HG02884 (cell line): ENCODE measurements at regions not wholly inside any gene's neighbourhood (a gene's known extent, or its start where the extent isn't known, plus 50 kb on each side); places are given as distances from the start of the nearest gene placed in this dataset.

Experiments used
- ATAC-seq: cut with Tn5 transposase; IDR thresholded peaks from one replicate; pipeline ENCODE4 v1.9.1; 2021; ENCODE audit warnings: mild to moderate bottlenecking, moderate library complexity; ENCODE audit not compliant: unreplicated experiment

DNA sequence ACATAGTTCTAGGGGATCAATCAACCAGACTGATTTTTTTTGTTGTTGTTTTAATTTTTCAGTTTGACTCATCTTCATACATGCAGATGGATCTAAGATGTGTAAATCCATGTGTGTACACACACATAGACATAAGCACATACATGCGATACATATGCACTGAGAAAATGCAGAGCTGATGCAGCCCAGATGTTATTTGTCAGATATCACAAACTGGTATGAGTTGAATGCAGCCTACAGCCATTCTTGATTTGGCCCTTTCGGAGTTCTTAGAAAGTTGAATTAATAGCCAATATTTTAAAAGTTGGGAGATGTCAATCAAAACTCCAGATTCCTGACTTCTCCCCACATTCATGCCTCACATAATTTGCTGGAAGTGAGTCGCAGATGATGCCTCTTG, 180.4 kb downstream of the SPATA18 start:
- no peak for ATAC-seq

DNA sequence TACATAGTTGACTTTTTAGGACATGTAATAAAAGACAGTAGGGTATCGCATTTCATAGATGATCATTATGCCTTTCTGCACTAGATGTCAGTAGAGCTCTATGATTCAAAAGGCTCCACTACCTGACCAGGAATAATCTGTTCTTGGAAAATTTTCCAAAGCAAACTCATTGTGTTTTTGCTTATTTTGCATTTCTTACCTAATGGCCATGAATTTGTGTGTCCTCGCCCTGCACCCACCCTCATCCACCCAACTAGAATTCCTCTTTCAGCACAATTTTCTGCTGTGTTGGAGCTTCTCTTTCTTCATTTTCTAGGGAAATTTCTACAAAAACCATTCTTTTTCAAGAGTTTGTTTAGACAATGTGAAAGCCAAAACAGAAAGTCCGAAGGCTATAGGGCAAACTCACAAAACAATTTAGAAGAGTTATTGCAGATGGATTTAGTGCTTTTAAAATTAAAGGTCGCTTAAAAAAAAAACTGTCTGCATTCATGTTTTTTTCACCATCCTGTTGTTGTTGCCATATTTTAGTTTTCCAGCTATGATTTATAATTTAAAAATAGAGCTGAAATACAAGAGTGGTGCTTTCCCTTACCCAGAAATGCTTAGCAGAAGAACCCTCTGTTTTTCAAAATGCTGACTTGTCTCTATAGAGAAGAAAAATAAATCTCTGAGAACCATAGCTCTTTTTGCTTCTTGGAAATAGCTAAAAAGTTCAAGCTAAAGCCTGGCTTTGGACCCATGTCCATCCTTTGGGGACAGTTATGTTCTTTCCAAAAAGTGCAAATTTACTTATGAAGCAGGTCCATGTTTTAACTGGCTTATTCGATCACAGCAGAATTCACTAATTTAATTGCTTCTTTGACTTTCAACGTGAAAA, 183.7 kb downstream of the SPATA18 start:
- no peak for ATAC-seq

DNA sequence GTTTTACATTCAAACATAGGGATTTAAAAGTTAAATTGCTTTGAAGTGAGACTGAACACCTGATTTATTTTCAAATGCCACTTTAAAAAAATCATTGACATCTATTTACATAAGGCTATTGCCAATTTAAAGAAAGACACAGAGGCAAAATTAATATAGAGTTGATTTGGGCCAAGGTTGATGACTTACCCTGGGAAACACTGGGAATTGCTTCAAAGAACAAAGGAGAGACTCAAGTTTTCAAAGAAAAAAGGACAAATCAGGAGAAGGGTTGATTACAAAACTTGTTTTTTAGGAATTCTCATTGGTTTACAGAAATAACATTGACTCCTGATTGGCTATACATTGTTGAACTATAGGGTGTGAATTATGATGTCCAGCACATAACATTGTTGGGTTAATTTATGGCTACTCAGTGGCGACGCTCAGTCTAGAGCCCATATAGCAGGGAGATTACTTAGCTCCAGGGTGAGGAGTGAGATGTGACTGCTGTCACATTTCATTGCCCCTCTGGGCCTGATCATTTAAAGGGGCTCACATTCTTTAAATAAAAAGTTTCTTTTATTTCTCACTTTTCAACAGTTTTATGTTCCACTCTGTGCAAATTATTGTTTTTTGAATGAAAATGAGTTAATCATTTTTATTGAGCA, 184.6 kb downstream of the SPATA18 start:
- ATAC-seq, result no peak

DNA sequence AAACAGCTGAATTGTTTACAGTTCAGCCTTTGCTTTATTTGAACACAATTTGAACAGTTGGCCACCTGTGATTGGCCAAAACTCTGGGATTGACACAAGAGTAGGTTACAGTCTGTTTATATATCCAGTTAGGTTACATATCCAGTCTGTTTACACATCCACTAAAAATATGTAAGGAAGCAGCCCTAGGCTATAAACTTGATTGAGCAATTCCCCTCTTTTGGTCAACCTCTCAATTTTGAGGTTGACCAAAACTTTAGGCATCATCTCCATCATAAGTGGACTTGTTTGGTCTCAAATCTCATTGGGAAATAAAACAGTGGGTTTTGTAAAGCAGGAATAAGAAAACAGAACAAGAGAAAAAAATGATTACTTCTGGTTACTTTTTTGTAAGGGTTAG, 190.8 kb downstream of the SPATA18 start:
- no peak for ATAC-seq

DNA sequence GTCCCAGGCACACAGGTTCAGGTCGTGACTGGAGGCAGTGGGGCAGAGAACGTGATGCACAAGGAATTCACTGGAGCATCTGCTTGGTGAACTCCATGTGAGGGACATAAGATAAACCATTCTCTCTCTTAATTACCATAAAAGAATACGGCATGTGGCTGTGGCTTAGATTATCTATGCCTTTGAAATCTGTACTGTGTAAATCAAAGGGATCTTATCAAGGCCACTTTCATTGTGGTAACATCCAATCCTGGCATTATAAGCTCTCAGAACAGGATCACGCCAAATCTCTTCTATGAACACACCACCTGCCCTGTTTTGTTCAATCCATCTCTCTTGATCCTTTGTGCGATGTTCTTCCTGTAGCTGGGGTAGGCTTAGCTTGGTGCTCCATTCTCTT, 192.3 kb downstream of the SPATA18 start:
- ATAC-seq, result no peak

DNA sequence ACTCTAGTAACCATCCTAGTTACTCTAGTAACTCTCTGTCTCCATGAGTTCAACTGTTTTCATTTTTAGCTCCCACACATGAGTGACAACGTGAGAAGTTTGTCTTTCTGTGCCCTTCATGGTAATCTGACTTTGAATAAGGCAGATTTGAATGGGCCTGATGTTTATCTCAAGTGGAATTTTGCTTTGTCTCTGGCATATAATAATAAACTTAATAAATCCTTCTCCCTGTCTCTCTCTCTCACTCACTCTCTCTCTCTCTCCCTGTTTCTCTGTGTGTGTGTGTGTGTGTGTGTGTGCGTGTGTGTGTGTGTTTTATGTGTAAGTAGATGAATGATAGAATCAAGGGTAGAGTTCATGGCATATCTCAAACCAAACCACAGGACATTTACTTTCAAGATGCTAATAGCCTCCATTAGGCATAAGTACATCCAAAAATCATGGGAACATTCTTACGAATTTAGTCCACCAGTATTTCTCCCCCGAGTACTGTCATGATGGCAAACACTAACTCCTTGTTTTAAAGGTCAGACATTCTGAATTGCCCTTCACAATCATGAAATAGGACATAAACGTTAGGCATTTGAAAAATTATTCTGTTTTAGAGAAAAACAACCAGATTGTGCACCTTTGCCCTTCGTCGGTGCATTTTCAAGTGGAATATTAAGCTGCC, 193.1 kb downstream of the SPATA18 start:
- ATAC-seq, result no peak

DNA sequence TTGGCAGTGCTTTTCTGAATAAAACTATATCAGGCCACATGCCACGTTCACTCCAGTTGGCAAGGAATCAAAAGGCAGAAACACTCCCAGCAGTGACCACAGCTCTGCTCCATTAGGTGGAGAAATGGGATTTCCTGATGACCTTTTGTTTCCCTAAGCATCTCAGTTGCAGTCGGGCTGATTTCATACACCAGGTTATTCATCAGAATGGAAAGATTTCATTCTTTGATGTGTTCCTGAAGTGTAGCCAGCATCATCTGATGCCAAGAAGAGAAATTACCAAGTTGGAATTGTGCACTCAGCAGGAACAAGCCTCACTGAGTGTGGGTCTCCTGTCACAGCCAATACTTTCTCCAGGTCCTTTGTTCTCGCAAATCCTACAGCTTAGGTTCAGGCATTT, 193.7 kb downstream of the SPATA18 start:
- no peak for ATAC-seq

DNA sequence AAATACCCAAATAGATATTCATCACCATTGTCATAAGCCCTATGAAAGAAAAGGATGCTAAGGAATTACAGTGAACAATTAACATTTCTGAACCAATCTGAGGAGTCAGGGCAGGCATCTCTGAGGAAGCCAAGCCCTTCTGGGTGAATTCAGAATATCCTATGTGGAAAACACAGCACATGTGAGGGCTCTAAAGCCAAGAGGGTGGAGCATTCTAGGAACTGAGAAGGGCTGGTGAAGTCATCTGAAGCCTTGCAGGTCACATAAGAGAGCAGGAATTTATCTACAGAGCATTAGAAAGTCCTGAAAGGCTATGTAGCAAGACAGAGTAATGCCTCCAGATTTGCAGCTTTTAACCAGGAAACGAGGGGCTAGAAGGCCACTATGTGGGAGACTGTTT, 195.7 kb downstream of the SPATA18 start:
- no peak for ATAC-seq

DNA sequence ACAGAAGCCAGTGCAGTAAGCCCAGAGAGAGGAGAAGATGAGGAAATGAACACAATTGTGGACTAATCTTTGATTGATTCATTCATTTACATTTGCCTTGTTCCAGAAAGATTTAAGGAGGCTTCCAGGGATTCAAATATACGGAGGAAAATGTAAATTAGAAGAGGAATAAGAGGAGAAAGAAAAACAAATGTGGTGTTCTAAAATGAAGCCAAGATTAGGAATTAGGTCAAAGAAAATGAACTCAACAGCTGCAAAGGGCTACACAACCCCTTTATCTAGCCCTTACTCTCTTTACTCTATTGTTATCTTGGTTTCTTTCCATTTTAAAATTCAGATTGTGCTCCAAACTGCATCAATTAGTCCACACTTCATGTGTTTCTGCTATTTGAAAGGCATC, 196.8 kb downstream of the SPATA18 start:
- ATAC-seq, result no peak

DNA sequence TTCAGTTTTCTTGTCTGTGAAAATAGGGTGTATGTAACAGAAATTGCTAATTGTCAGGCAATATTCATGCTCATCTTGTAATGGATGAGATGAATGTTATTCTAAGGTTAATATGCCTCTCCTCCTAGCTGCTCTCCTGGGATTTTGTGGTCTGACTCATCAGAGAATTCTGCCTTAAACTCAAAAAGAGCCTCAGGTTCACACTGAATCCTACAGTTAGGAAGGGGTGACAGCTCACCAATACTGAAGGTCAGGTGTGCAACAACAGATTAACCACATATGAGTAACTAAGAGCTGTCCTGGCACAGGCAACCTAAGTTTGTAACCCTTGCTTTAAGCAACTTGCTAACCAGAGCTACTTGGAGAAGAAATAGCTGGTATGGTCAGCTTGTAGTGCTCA, 197.7 kb downstream of the SPATA18 start:
- no peak for ATAC-seq

DNA sequence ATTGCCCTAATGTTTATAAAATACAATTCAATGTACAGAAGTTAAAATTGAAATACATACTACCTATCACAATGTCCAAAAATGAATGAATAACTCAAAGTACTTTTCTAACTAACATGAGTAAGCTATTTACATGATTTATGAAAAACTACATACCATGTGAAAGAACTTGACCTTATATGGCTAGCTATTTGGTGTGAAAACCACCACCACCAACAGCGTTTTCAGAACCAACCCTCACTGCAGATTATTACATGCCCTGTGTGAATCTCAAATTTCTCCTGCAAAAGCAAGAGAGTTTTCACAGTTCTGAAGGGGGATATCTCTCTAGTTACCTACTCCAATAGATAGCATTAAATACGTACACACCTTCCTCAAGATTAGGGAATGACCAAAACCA, 198.5 kb downstream of the SPATA18 start:
- ATAC-seq, result no peak

DNA sequence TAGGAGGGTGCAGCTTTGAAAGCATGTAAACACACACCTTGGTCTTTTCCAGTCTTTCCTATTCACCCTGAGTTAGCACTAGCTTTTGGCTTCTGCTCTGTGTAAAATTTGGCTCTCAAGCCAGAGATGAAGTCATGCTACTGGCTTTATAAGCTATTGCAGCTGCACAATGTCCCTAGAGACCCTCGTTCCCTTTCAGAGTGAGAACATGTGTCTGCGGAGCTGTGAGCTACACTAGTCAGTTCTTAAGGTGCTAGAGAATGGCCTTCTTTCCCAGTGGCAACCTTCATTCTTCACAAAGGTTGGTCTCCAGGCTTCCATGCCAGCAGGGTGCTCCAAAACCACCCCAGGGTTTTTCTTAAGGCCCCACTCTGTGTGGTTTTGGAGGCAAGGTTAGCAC, 199.1 kb downstream of the SPATA18 start:
- no peak for ATAC-seq

DNA sequence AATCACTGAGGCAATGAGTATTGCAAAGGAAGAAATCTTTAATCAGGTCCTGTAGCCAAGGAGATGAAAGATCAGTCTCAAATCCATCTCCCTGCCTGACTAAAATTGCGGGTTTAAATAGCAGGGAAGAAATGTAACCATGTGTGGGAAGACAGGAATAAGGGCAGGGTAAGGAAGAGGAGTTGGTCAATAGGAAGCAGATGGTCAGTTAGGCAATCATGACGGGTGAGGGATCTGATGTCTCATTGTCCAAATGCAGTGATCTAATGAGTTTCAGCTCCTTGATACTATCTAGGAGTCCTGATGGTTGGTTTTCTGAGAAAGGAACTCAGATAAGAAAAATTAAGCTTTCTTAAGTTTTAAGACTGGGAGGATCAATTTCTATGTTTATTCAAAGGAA, 200.8 kb downstream of the SPATA18 start:
- ATAC-seq, result no peak

DNA sequence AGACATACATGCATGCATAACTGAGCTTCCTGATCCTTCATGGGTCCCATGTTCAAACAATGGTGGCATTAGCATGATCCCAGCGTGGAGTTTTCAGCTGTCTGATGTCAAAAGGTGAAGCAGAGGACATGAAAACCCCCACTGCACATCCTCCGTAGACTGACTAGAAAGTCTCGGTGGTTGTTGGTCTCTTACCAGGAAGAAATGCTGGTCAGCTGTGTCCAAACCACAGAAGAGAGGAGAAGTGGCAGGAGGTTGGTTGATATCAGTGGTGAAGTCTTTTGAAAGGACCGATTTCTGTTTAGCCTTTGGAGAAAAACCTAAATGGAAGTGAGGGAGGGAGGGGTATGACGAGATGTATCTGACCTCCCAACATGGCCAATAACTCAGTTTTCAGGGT, 201.9 kb downstream of the SPATA18 start:
- ATAC-seq, result no peak

DNA sequence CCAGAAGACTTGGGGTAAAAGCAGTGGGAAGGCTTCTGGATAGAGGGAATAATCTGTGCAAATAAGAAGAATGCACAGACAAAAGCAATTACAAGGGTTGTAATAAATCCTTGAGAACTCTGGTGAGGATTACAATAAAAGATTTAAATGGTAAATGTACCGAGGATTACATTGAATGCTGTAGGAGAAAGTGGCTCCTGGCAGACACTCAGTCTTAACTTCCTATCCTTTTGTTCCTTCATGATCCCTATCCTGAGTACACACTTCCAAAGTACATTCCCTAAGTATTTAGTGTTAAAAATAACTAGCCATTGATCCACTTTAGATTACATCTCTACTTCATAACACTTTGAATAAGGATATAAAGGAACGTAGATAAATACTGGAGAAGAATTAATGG, 205.4 kb downstream of the SPATA18 start:
- ATAC-seq, result no peak

DNA sequence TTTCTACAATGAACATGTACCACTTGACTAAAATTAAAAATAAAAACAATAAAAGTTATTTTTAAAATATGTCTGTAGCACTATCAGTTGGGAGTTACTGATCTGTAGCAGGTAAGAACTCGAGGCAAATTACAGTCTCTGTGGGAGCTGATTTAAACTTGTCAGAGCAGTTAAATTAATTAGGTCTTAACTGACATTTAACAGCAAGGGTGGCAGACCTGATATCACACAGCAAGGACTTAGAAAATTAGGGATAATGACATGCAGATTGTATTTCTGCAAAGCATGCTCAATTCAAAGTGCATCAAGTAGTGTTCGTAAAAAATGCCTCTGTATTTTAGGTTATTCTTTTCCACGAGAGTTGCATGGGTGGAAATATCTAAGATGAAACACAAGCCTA, 208.9 kb downstream of the SPATA18 start:
- ATAC-seq, result no peak

DNA sequence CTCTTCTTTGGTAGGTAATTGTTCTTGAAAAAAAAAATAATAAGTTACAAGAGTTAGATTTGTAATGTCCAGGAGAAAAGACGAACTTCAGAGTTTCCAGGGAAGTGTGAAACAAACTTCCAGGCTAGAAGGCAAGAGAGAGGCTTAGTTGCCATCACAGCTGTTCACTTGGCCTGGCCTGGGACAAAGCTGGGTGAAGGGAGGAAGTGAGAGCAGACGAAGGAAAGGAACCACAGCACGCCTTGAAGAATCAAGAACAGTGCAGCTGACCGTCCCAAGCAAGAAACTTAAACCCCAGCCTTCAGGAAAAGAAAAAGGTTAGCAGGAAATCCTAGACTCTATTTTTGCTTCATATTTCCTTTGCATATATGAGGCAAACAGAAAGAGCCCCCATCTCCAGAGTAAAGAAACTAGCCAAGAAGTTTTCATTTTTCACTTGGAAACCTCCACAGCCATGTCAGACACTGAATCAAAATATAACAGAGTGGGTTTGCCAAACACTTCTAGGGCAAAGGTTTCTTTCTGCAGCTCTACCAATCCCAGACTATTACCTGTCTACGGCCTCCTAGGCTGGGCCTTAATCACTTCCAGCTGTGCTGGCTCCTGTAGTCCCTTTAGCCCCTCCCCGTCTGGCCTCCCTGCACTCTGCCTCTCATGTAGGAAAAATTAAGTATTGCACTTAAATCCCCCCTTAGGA, 209.6 kb downstream of the SPATA18 start:
- ATAC-seq, result no peak

DNA sequence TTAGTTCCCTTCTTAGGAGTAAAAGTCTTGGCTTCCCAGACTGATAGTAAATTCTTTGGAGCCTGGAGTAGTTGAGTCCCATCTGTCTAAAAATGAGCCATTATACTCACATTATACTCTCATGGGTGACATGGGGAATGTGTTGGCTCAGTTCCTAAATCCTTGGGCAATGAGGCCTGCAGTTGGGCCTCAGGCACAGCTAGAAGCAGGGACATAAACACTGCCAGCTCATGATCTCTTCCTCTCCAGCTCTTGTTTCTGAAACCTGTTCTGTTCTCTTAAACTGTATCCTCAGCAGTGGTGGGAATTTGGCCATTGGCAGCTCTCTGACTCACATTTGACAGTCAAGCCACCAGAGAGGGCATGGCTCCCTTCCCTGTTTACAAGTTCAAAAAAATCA, 212.5 kb downstream of the SPATA18 start:
- ATAC-seq, result no peak

DNA sequence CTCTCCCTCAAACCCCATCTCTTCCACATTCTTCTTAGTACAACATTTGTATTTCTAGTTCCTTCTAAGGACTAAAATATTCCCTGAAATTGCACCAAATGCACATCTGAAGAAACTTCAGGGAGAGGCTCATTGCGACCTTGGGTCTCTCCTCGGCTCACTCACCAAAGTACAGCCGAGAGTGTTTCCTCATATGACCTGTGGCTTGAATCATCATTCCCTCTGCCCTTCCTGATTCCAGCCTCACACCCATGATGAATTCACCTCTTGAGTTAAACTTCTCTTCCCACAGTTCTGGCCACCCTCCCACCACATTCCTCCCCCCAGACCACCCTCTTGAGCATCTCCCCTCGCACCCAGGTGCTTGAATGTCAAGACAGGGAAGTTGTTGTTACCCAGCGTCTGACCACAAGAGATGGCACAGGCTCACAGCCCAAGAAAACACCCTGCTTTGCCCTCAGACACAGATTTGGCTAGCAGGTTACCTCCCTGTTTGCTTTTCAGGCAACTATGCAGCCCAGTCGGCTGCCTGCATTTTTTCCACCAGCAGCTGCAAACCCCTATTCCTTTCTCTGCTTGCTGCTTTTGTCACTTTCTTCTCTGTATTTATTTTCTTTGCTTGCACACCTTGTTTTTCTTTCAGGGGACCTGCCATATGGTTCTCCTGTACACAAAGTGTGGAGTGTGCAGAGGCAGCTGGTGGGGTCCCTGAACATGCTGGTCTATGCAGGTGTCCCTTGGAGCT, 214.8 kb downstream of the SPATA18 start:
- no peak for ATAC-seq

DNA sequence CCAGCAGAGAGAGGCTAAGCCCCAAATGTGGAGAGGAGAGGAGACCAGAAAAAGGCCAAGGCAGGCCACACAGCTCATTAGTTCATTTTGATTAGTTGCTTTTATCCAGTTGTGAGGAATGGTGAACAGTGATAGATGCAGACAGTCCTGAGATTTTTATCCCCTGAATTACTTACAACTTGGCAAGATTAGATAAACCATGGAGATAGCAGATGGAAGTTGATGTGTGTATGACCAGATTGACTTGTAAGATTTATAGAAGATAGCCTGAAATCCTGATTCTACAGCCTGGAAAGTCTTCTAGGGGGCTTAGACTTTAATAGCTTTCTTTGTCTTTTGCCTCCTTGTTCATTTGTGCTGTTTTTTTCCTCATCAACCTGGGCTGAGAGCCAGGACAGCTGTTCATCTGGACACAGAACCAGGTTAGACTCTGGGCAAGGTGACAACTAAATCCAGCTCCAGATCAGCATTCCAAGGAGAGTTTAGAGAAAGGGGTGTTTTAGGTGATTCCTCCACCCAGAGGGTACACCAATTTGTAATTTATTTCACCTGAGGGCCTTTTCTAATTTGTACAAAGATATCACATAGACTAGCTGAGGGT, 215.5 kb downstream of the SPATA18 start:
- ATAC-seq, result no peak
